Pancreas (tissue), 10 donors: ENCODE measurements at regions not wholly inside any gene's neighbourhood (a gene's known extent, or its start where the extent isn't known, plus 50 kb on each side); places are given as distances from the start of the nearest gene placed in this dataset.

Experiments used
- ATAC-seq, 4 donors: fragments of 200-7000 bp; cut with Tn5 transposase; one replicate each; pipeline versions ENCODE4 v1.8.0 to v1.9.1; 2020; ENCODE audit warnings: mild to moderate bottlenecking in 4 of 4, moderate library complexity in 4 of 4
- DNase-seq, 6 donors: peaks; one replicate each; pipeline ENCODE4 v3.0.0-alpha.2; 2020
- FAIRE-seq: peaks from 2 replicates; lab custom pipeline; 2012; peaks lifted over from hg19 to GRCh38; lab: Jason Lieb, UNC
- H3K27ac ChIP-seq, 4 donors: fragments of 200-600 bp; sonication (generic); 1 replicate in 3 of 4; 2 replicates in 1 of 4; pipeline versions ENCODE4 v1.5.0 to v1.8.0; 2020
- H3K27me3 ChIP-seq, 4 donors: fragments of 200-600 bp; one replicate each; pipeline ENCODE4 v1.8.0; 2021
- H3K36me3 ChIP-seq, 3 donors: fragments of 200-600 bp; sonication (generic) in 1 of 3; one replicate each; pipeline versions ENCODE4 v1.5.0 to v1.8.0; 2020 to 2021
- H3K4me1 ChIP-seq, 3 donors: fragments of 200-600 bp; one replicate each; pipeline ENCODE4 v1.8.0; 2021
- H3K4me3 ChIP-seq, 4 donors: fragments of 200-600 bp; sonication (generic) in 2 of 4; one replicate each; pipeline versions ENCODE4 v1.5.0 to v1.8.0; 2020 to 2021
- H3K9me3 ChIP-seq, 4 donors: fragments of 200-600 bp; one replicate each; pipeline ENCODE4 v1.8.0; 2021
- WGBS, 2 donors: extraction: QIAGEN DNeasy Blood & Tissue Kit; methylation state at CpG; one replicate each; pipeline ENCODE4 v1.1.7; 2013; 5-methylcytosine and 5-hydroxymethylcytosine counted together
- intact Hi-C, 3 donors: fragments of 100-400 bp; cut with DNase I; formaldehyde crosslinking; loops; one replicate each; pipeline versions ENCODE4 v1.11.1 to v1.14.2; 2022
- TF ChIP-seq, protein P1 (sequence below), 4 donors: fragments of 200-600 bp; sonication (generic) in 3 of 4; IDR thresholded peaks; one replicate each; pipeline versions ENCODE4 v1.5.0 to v1.8.0; 2021; ENCODE audit warnings: antibody characterized with exemption in 4 of 4
- donor health status: healthy with polysubstance abuse.
- donor health status: DM: no; HTN: no; CAD: no; lungs with moderate emphysema.
- donor health status: DM: no; HTN: no; CAD: no.
- donor health status: control.
- donor health status: control.
- donor health status: Bipolar disorder and iron deficiency.
- donor health status: DM: yes; HTN: yes; CAD: no.
- donor health status: DM: no; HTN: no; CAD: no.
- donor health status: DM: no; HTN: no; CAD: no.
- donor health status: DM: yes; HTN: yes; CAD: no.

DNA sequence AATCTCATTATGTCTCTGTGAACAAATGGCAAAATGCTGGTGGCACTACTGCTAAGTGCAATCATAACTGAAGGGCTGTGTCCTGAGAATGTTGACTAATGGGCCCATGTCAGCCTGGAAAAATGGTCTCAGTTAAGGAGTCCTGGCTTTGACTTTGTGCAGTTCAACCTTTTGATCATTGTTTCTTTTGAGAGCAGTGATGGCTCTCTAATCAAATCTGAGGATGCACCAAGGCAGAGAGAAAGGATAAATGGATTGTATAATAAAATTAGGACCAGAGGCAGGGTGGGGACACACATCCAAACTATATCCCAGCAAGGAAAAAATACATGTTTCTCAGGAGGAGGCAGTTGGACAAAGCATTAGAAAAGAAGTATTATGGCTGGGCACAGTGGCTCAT lies 59.6 kb upstream of the SYN3 start:
- Histone ChIP-seq H3K4me1 (no peaks in the 10 kb centered on the region), H3K9me3 (no peaks in the 10 kb centered on the region), H3K4me3 (no peak overlapping the region), H3K27me3 (no peaks in the 10 kb centered on the region), H3K27ac (no peak overlapping the region), H3K36me3 (no peaks in the 10 kb centered on the region)
- TF ChIP-seq, protein P1, sequence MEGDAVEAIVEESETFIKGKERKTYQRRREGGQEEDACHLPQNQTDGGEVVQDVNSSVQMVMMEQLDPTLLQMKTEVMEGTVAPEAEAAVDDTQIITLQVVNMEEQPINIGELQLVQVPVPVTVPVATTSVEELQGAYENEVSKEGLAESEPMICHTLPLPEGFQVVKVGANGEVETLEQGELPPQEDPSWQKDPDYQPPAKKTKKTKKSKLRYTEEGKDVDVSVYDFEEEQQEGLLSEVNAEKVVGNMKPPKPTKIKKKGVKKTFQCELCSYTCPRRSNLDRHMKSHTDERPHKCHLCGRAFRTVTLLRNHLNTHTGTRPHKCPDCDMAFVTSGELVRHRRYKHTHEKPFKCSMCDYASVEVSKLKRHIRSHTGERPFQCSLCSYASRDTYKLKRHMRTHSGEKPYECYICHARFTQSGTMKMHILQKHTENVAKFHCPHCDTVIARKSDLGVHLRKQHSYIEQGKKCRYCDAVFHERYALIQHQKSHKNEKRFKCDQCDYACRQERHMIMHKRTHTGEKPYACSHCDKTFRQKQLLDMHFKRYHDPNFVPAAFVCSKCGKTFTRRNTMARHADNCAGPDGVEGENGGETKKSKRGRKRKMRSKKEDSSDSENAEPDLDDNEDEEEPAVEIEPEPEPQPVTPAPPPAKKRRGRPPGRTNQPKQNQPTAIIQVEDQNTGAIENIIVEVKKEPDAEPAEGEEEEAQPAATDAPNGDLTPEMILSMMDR (IDR thresholded peaks at IDR 0.05), result no peak
- no peak for DNase-seq
- intact Hi-C loops, result no loop called here
- ATAC-seq, result no peak
- no peak for FAIRE-seq

DNA sequence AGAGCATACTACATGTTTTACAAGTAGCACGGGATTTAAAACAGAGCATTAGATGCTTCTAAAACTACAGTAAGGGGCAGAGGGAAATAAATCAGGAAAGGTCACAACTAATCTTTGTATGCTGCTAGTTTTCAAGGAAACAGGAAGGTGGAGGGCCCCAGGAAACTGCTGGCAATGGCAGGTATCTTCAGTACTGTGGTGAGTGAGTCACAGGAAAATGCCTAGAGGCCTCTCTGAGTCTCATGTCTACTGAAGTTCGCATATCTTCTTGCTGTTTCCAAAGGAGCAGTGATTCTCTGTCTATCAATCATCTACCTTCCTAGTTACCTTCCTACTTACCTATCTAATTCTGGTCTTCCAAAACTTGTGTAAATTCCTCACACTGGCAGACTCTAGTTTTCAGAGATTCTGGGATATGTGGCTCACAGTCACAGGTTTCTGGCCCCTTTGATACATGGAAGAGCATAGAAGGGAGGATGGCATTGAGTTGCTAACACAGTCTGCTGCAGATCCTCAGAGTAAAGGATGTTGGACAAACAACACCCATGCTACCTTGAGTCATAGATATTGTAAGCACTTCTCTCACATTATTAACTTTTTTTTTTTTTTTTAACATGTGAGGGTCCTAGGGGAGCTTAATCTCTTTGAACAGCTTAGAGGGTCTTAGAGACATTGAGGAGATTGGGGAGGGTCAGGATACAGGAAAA lies 58.8 kb upstream of the SYN3 start:
- intact Hi-C loops, result no loop called here
- ATAC-seq, result no peak
- FAIRE-seq, result no peak

DNA sequence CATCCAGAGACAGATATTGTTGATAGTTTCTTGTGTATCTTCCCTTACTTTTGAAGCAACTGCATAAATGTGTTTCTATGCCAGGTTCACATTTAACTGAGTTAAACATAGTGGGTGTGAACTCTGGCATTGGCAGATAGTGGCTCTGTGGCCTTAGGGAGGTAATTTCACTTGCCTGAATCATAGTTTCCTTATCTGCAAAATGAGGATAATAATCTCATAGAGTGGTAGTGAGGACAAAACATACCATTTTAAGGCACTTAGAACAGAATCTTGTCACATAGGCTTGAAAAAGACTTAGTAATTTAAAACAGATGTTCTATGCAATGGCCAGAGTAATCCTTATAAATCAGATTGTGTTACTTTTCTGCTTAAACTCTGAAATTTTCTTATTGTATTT lies 56.4 kb upstream of the SYN3 start:
- no peak overlapping the region for H3K4me3 ChIP-seq
- TF ChIP-seq, protein P1 (IDR thresholded peaks at IDR 0.05), result no peak
- intact Hi-C loops, result no loop called here
- H3K4me1 ChIP-seq, result no peaks in the 10 kb centered on the region
- H3K9me3 ChIP-seq, result no peaks in the 10 kb centered on the region
- no peak for ATAC-seq
- FAIRE-seq, result no peak
- no peaks in the 10 kb centered on the region for H3K27me3 ChIP-seq
- no peaks in the 10 kb centered on the region for H3K36me3 ChIP-seq
- H3K27ac ChIP-seq, result no peak overlapping the region
- DNase-seq, result no peak

More for the DNA sequence above, 58.8 kb upstream of the SYN3 start:
- Histone ChIP-seq H3K4me3 (no peak overlapping the region), H3K27ac (no peak overlapping the region), H3K36me3 (no peaks in the 10 kb centered on the region), H3K27me3 (no peaks in the 10 kb centered on the region), H3K9me3 (no peaks in the 10 kb centered on the region), H3K4me1 (no peaks in the 10 kb centered on the region)
- no peak for DNase-seq
- WGBS, 2 donors, result 58 to 64% methylated on average over 2 of the region's 2 CpGs
- TF ChIP-seq, protein P1 (IDR thresholded peaks at IDR 0.05), result no peak

DNA sequence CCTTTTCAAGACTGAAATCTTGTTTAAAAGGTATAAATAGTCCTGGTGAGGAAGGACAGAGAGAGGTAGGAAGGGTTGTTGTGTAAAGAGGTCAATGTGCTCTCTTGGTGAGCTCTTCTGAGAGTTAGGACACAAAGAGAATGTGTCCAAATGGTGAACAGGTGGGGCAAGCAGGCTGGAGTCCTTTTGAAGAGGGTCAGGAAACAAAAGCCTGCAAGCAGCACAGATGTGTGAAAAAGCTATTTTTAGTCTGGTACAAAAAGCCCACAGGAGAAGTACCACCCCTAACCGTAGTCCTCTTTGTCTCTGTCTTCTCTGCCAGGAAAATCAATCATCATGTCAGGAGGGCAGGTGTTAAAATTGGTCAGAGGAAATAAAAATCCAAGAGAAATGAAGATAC lies 54.4 kb upstream of the SYN3 start:
- ATAC-seq (no peak), DNase-seq (no peak), FAIRE-seq (no peak)
- TF ChIP-seq, protein P1 (IDR thresholded peaks at IDR 0.05), result no peak
- H3K36me3 ChIP-seq, result no peaks in the 10 kb centered on the region
- H3K27ac ChIP-seq, result no peak overlapping the region
- WGBS, 2 donors, result 16 to 21% methylated on average over 1 of the region's 1 CpG
- no peak overlapping the region for H3K4me3 ChIP-seq
- no peaks in the 10 kb centered on the region for H3K27me3 ChIP-seq
- no peaks in the 10 kb centered on the region for H3K9me3 ChIP-seq
- intact Hi-C loops, result no loop called here
- H3K4me1 ChIP-seq, result no peaks in the 10 kb centered on the region

DNA sequence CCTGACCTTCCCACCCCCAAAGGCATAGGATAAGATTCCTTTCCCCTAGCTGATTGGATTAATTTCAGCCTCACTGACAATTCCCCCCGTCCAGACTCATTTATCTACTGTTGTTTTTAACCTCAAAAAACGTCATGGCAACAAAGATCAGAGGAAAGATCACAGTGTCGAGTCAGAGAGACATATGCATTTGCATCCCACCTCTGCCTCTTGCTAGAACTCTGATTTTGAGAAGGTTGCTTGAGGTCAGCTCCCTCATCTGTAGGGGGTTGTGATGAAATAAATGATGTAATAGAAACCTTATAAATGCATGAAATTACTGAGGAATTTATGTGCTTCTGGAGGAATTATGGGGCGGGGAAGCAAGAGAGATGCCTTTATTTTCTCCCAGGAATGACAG lies 53.3 kb upstream of the SYN3 start:
- FAIRE-seq, result no peak
- no peak overlapping the region for H3K4me3 ChIP-seq
- no peaks in the 10 kb centered on the region for H3K4me1 ChIP-seq
- H3K27me3 ChIP-seq, result no peaks in the 10 kb centered on the region
- H3K36me3 ChIP-seq, result no peaks in the 10 kb centered on the region
- 20 to 33% methylated on average over 4 of the region's 4 CpGs for WGBS, 2 donors
- no peak for DNase-seq
- H3K9me3 ChIP-seq, result no peaks in the 10 kb centered on the region
- no peak overlapping the region for H3K27ac ChIP-seq
- intact Hi-C loops, result no loop called here
- no peak for ATAC-seq
- TF ChIP-seq, protein P1 (IDR thresholded peaks at IDR 0.05), result no peak
